ENCODE measurements at regions not wholly inside any gene's neighbourhood (a gene's known extent, or its start where the extent isn't known, plus 50 kb on each side); places are given as distances from the start of the nearest gene placed in this dataset.

- TF ChIP-seq CTCF (conservative IDR thresholded peaks at IDR 0.05; ENCODE audit: control insufficient read depth, insufficient read depth, low read depth, low read length): no peak
- DNase-seq (ENCODE audit: low read depth): no peak
- no peak overlapping the region for H3K4me3 ChIP-seq (ENCODE audit: control insufficient read depth, low read depth, low read length)
Observed at GRCh38 chr4:163758032-163758431, 263.5 kb downstream of the TMA16 start.

- TF ChIP-seq CTCF (conservative IDR thresholded peaks at IDR 0.05; ENCODE audit: control insufficient read depth, insufficient read depth, low read depth, low read length): no peak
- no peak for DNase-seq (ENCODE audit: low read depth)
- H3K4me3 ChIP-seq (ENCODE audit: control insufficient read depth, low read depth, low read length): no peak overlapping the region
Observed at GRCh38 chr4:163762741-163763140, 268.3 kb downstream of the TMA16 start.

- no peak overlapping the region for H3K4me3 ChIP-seq (ENCODE audit: control insufficient read depth, low read depth, low read length)
- TF ChIP-seq CTCF (conservative IDR thresholded peaks at IDR 0.05; ENCODE audit: control insufficient read depth, insufficient read depth, low read depth, low read length): no peak
- DNase-seq (ENCODE audit: low read depth): no peak
Observed at GRCh38 chr4:163764569-163764968, 270.1 kb downstream of the TMA16 start.

GRCh38 chr4:163768014-163768413 is 273.5 kb downstream of the TMA16 start:
- no peak overlapping the region for H3K4me3 ChIP-seq (ENCODE audit: control insufficient read depth, low read depth, low read length)
- TF ChIP-seq CTCF (conservative IDR thresholded peaks at IDR 0.05; ENCODE audit: control insufficient read depth, insufficient read depth, low read depth, low read length): no peak
- no peak for DNase-seq (ENCODE audit: low read depth)

GRCh38 chr4:163772238-163772637 is 277.7 kb downstream of the TMA16 start:
- DNase-seq (ENCODE audit: low read depth): no peak
- TF ChIP-seq CTCF (conservative IDR thresholded peaks at IDR 0.05; ENCODE audit: control insufficient read depth, insufficient read depth, low read depth, low read length): no peak
- H3K4me3 ChIP-seq (ENCODE audit: control insufficient read depth, low read depth, low read length): no peak overlapping the region

GRCh38 chr4:163773940-163774339 is 279.4 kb downstream of the TMA16 start:
- no peak for DNase-seq (ENCODE audit: low read depth)

More at GRCh38 chr4:163773940-163774339, 279.4 kb downstream of the TMA16 start:
- TF ChIP-seq CTCF (conservative IDR thresholded peaks at IDR 0.05; ENCODE audit: control insufficient read depth, insufficient read depth, low read depth, low read length): no peak
- no peak overlapping the region for H3K4me3 ChIP-seq (ENCODE audit: control insufficient read depth, low read depth, low read length)

Data from fibroblast of mammary gland (primary cell).